NCI-H128 (cell line): ENCODE measurements at regions not wholly inside any gene's neighbourhood (a gene's known extent, or its start where the extent isn't known, plus 50 kb on each side); places are given as distances from the start of the nearest gene placed in this dataset.

Experiments
- DNase-seq: peaks from one replicate; lab custom pipeline; 2025; ENCODE audit not compliant: unreplicated experiment; lab: John Stamatoyannopoulos, UW

DNA sequence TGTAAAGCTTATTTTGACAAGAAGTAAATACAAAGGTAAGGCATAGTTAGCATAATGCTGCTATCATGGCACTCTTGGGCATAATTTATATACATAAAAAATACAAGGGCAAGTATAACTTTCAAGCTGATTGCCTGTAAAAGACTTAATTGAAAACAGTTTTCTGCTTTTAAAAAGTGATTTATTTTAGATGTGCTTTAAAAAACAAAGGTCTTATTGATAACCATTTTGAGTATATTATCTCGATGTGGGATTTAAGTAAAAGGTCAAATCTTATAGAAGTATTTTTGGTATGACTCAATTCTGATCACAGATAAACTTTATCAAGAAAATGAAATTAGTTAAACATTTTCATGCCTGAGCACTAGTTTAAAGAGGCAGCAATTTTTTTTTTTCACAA lies 175.8 kb downstream of the KCNRG start:
- no peak for DNase-seq

DNA sequence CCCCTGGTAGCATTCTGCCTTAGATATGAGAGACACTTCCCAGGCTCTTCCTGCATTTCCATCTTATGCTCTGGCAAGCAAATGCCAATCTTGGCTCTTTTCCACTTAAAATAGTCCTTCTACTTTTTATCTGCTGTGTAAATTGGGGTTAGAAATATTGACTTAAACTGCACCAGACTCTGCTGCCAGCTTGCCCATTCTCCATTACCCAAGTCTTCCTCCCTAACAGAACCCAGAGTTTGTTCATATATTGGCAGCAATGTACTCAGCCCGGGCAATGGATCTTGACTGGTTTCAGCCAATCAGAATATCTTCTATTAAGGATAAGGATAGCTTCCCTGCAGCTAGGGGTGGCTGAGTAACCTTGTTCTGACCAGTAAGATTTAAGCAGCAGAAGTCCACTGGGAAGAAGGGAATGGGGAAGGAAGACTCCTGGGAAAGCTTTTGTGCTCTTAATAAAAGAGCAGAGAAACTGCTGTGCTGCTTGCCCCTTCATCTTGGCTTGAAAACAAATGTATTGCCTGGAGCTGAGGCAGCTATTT lies 177.1 kb downstream of the KCNRG start:
- DNase-seq = no peak

DNA sequence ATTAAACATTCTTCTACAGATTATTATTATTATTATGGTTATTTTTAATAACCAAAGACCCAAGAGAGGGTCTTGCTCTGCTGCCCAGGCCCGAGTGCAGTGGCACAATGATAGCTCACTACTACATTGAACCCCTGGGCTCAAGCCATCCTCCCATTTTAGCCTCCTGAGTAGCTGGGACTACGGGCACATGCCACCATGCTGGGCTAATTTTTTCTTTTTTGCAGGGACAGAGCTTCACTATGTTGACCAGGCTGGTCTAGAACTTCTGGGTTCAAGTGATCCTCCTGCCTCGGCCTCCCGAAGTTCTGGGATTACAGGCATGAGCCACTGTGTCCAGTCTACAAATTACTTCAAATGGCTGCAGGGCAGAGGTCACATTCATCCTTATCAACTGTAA lies 179.8 kb downstream of the KCNRG start:
- no peak for DNase-seq

DNA sequence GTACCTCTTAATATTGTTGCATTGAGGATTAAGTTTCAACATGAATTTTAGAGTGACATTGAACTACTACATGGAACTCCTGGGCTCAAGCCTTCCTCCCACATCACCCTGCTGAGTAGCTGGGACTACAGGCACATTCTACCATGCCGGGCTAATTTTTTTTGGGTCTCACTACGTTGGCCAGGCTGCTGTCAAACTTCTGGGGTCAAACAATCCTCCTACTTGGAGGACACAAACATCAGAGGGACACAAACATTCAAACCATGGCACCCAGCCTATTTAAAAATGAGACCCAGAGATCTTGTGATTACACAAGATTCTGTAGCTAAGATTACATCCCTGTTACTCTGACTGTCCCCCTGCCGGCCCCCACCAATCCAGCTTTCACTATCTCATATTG lies 180.9 kb downstream of the KCNRG start:
- DNase-seq = no peak

DNA sequence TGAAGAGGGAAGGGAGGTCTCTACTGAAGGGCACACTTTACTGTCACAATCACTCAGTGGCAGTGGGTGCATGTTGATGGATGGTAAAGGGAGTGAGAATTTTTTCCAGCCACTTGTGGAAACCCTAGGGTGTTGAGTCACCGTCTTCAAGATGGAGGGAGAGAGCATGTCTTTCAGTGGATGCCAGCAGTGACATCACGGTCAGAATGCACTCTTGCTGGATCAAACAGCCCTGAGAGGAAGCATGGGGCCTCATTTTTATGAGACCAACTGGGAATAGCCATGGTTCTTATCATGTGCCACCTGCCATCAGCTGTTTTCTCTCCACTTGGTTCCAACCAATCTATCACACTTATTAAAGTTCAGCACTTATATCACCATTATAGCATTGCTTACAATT lies 182.5 kb downstream of the KCNRG start:
- DNase-seq = no peak

DNA sequence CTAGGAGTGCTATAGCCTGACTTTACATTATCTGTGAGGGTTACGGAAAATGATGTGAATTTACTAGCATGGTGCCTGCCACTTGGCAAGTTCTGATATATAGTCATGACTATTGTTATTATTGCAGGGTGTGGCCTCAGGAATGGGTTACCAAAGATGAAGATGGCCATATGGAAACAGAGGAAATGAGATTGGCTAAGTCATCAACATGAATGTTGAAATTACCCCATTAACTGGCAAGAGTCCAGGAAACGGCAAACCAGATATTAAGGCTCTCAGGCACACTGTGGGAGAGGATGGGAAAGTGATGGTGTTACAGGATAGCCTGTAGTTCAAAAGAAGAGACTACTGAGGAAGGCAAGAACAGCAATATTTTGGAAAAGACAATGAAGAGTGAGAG lies 183.3 kb downstream of the KCNRG start:
- no peak for DNase-seq

DNA sequence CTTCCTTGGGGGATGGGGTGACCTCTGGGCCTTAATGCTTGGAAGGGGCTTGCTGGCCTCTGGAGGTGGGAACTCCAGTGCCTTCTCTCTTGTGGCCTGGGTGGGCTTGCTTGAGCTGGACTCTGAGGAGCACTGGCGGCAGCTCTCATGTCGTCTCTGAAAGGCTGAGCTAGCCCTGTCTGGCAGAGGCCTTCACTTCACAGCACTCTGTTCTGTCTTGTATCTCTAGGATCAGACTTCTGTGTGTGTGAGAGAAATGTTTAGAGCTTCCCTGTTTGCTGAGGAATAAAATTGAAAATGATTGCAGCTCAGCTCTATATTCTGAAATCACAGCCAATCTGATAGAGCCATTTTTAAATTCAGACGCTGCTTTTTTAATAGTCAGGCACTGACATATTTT lies 185.3 kb downstream of the KCNRG start:
- no peak for DNase-seq

DNA sequence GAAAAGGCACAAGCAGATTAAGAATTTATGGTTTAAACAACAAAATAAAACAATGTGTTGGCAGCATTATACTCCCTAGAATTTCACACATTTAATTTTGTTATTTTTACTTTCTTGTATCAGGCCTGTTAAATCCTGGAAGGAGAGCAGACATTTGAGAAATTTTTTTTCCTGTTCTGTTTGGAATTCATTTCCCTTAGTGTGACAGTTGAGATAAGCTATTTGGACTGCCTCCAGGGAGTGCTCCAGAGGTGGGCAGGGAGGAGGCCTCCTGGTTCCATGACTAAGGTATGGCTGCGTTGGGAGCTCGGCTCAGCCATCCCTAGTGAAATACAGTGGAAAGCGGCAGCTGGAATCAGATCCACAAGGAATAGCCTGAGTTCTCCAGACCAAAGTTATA lies 185.7 kb downstream of the KCNRG start:
- DNase-seq = no peak

DNA sequence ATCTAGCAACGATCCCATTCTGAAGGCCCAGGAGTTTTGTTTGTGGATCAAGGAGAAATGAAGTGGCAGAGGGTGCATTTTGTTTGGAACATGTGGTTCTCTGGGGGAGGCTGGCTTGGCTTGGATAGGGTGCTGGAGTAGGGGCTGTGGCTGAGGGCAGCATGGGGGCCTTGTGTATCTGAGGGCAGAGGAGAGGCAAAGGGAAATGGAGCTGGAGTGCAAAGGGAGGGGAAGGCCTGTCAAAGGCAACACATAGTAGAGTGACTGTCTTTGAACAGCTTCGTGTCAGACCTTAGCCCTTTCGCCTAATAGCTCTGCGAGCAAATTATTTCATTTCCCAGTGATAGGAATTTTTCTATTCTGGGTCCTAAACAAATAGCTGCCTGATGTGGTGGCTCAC lies 187.2 kb downstream of the KCNRG start:
- DNase-seq = no peak

DNA sequence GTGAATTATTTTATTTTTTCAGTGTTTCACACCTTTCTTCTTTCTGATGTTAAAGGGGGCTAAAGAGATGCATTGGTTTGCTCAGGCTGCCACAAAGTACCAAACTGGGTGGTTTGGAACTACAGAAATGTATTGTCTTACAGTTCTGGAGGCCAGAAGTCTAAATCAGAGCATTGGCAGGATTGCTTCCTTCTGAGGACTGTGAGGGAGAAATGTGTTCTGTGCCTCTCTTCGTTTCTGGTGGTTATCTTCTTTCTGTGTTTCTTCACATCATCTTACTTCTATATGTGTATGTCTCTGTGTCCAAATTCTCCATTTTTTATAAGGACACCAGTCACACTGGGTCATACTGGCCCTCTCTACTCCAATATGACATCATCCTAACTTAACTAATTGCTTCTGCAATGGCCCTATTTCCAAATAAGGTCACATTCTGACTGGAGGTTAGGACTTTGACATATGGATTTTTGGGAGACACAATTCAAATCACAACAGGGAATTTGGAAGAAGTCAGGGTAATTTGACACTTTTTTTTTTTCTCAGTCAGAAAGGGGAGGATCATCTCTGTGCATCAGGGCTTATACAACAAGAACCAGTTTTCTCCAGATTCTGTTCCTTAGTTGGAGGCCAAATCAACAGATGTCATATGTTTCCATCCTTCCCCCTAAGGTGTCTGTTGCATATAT lies 188.2 kb downstream of the KCNRG start:
- no peak for DNase-seq

DNA sequence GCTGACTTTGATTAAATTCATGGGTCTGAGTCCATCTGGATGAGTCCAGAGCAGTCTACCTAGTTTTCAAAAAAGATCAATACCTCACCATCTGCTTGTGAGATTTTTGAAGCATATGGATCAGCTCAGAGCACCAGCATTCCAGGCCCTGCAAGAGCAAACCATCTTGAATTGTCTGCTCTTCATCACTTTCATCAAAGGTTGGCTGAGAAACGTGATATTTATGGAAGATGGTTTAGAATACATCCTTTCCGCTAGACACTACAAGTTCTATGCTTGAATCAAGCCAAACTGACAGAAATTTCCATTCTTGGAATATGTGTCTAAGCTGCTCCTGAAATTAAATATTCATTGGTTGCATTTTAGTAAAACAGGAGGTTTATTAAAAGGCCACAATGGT lies 190.3 kb downstream of the KCNRG start:
- DNase-seq = no peak

DNA sequence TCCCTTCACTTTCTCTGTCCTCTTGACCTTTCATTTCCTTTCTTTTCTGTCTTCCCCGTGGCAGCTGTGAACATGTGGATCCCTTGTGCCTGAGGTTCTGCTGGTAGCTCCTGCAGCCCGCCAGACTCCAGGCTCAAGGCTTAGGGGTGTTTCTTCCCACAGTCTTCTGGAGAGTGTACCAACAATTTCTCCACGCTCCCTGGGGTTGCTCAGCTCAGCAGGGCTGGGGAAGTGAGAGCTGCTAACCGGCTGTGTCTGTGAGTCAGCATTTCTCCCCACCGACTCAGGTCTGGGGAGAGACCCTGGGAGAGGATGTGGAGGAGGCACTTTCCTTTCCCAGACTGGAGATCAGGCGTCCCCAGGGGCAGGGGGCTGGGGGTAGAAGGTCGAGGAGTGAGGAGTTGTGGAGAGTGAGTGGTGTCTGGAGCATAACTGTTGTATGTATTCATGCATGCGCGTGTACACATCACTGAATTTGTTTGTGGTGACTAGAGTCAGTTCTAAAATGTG lies 193.6 kb downstream of the KCNRG start:
- no peak for DNase-seq

DNA sequence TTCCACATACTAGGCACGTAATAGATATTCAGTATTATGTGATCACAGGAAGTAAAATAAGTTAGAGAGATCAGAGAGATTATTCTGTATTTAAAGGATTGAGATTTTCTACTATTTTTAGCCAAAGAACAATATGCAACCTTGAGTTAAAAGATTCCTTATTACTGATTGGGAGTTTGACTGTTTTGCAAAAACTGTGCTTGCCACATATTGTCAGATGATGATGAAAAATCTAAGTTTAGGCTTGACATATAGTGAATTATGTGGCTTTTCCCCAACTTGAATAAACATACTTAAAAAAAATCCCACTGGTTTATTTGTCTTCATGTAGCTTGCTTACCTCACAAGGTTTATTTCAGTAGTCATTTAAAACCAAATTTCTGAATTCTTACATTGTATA lies 194.4 kb downstream of the KCNRG start:
- DNase-seq = no peak

DNA sequence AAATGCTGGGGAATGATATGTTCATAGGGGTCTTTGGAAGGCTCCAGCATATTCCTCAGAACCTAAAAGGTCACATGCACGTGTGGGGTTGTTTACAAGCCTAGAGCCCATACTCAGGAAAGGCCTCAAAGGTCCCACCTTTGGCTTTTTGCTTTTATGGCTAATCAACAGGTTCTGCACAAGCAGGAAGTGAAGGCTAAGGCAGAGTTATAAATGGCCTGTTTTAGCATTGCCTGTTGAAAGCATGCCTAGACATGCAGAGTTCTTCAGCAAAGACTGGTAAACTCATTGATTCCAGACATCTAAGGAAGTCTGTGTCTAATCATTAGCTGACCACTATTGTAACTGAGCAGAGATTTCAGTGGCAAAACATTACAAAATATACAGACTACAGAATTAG lies 198.3 kb downstream of the KCNRG start:
- no peak for DNase-seq

DNA sequence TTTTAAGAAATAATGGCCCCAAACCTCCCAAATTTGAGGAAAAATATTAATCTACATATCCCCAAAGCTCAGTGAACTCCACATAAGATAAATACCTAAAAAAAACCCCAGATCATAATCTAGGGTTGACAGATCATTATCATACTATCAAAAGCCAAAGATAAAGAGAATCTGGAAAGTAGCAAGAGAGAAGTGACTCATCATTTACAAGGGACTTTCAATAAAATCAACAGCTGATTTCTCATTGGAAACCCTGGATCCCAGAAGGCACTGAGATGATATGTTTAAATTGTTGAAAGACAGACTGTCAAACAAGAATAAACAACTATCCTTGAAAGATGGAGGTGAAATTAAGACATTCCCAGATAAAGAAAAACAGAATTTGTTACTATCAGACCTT lies 199.3 kb downstream of the KCNRG start:
- DNase-seq = no peak

DNA sequence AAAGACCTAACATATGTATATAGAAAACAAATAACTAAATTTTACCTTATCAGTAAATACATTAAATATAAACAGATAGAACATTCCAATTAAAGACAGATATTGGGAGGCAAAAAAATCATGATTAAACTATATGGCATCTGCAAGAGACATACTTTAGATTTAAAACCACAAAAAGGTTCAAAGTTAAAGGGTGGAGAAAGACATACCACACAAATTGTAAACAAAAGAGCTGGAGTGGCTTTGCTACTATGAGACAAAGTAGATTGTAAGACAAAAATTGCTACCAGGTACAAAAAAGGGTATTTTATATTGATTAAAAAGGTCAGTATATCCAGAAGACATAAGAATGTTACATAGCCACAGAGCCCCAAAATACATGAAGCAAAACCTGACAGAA lies 200.2 kb downstream of the KCNRG start:
- DNase-seq = no peak

DNA sequence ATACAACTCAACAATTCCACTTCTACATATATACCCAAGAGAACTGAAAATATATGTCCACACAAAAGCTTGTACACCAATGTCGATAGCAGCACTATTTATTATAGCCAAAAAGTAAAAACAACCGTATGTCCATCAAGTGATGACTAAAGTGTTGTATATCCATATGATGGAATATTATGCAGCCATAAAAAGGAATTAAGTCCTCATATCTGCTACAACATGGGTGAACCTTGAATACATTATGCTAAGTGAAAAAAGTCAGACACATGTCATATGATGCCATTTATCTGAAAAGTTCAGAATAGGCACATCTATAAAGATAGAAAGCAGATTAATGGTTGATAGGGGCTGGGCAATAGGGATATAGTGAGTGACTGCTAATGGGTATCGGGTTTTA lies 204.5 kb downstream of the KCNRG start:
- no peak for DNase-seq

DNA sequence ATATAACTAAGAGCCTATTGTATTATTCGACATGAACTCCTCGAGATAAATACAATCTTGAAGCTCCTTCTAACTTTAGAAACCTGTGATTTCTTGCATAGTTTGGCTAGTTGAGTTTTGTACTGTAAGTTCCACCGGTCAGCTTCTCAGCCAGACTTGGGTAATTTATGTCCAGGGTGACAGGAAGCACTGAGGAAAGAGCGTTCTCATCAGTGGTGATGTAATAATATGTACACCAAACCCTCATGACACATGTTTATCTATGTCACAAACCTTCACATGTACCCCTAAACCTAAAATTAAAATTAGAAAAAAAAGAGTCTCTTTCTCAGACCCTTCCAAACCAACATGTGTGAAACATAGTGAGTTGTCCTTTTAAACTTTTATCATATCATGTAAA lies 205.7 kb downstream of the KCNRG start:
- no peak for DNase-seq

DNA sequence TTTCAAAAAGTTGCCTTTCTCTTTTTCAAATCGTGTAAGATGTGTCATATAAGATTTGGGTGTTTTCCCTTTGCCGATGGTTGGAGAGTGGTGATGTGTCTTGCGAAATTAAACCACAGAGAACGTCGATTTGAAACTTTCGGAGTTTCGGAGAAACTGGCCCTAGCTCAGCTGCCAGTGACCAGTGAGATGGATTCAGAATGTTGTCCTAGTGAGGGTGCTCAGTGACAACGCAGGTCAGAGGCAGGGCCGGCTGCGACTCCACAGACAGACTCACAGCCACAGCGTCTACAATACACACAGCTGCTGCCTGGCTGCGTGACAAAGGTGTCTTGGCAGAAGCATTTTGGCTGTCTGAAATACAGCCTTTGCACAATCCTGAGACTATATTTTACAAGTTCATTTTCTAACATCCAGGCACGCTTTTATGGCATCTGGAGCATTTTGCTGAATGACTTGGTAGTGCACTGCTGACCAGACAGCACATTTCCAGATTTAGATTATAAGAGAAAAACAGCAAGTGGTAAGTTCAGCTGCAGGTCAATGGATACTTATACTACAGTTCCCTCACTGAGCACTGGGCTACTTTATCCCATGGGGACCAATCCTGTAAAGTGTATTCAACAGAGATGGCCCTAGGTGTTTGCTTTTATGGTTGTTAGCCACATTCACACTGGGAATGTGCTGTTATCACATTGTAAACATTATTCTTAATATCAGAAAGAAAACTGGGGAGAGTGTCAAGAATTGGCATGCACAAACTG lies 207.5 kb downstream of the KCNRG start:
- DNase-seq = no peak

DNA sequence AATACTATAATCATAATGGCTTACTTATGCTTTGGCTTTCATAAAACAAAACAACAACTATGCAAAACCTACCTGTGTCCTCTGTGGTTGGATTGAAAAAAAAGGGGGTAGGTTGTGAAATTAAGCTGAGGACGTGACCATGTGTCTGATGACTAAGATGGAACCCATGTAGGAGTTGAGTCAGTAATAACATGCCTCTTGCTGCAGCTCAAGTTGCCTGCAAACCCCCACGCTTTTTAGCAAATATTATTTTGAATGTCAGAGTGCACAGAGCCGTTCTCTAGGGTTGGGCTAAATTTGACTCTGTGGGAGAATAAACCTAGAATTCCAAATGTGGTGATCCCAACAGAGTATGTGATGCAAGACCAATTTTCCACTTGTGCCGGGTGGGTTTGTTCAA lies 209.3 kb downstream of the KCNRG start:
- DNase-seq = no peak

DNA sequence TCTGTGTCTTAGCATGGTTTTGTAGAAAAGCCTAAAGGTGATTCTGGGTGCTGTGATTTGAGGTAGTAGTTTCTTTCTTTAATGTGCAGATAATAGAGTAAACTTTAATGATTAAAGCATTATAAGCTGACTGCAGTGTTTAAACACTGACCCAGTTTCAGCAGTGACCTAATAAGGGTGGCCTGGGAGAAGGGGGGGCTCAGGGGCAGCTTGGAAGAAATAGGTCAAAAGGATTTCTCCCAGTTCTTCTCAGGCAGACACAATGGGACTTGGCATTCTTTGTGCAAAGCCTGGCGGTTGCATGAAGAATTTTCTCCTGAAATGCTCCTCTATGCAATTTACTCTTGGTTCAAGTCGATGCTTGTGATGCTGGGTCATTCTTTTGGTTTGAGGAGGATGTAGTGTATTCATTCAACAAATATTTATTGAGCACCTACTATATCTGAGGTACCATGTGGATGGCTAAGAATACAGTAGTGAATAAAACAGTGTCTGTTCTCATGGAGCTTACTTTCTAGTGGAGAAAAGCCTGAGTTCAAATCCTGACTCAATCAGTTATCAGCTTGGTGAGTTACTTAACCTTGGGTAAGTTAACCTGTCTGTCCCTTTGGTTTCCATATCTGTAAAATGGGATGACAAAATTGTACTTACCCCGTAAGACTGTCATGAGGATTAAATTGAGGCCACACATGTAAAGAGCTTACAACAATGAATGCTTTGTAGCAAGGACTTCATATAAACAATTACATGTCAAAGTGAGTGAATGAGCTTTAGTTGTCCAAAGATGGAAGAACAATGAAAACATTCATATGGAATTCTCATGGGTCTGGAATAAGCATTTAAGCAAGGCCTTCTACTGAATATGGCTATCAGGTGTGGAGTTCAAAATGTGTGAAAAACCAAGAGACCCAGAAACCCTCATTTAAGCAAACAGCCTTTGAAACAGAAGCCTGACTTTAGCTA lies 210.2 kb downstream of the KCNRG start:
- no peak for DNase-seq
